Glutamatergic neuron (in vitro differentiated cells): ENCODE measurements at regions not wholly inside any gene's neighbourhood (a gene's known extent, or its start where the extent isn't known, plus 50 kb on each side); places are given as distances from the start of the nearest gene placed in this dataset.

Experiments used
- DNase-seq: peaks from one replicate; pipeline ENCODE4 v3.0.0; 2022
- H3K27ac Mint-ChIP-seq: one replicate; pipeline ENCODE4 v1.8.0; 2020; ENCODE audit warnings: mild to moderate bottlenecking, mixed read lengths, inconsistent platforms; ENCODE audit not compliant: unreplicated experiment
- H3K27me3 Mint-ChIP-seq: one replicate; pipeline ENCODE4 v1.8.0; 2020; ENCODE audit warnings: mild to moderate bottlenecking, moderate library complexity, mixed read lengths, inconsistent platforms; ENCODE audit not compliant: unreplicated experiment
- H3K36me3 Mint-ChIP-seq: one replicate; pipeline ENCODE4 v1.8.0; 2020; ENCODE audit warnings: mild to moderate bottlenecking, mixed read lengths, inconsistent platforms; ENCODE audit not compliant: unreplicated experiment
- H3K4me1 Mint-ChIP-seq: one replicate; pipeline ENCODE4 v1.8.0; 2020; ENCODE audit warnings: mild to moderate bottlenecking, low read depth, mixed read lengths, inconsistent platforms; ENCODE audit not compliant: unreplicated experiment
- H3K4me3 Mint-ChIP-seq: one replicate; pipeline ENCODE4 v1.8.0; 2020; ENCODE audit warnings: mild to moderate bottlenecking, mixed read lengths, inconsistent platforms; ENCODE audit not compliant: unreplicated experiment
- H3K9me3 Mint-ChIP-seq: one replicate; pipeline ENCODE4 v1.8.0; 2020; ENCODE audit warnings: mild to moderate bottlenecking, moderate library complexity, mixed read lengths, inconsistent platforms; ENCODE audit not compliant: unreplicated experiment
- TF ChIP-seq, protein P1 (sequence below): fragments of 200-600 bp; sonication (generic); IDR thresholded peaks from one replicate; pipeline ENCODE4 v1.5.0; 2021; ENCODE audit not compliant: partially characterized antibody, unreplicated experiment

DNA sequence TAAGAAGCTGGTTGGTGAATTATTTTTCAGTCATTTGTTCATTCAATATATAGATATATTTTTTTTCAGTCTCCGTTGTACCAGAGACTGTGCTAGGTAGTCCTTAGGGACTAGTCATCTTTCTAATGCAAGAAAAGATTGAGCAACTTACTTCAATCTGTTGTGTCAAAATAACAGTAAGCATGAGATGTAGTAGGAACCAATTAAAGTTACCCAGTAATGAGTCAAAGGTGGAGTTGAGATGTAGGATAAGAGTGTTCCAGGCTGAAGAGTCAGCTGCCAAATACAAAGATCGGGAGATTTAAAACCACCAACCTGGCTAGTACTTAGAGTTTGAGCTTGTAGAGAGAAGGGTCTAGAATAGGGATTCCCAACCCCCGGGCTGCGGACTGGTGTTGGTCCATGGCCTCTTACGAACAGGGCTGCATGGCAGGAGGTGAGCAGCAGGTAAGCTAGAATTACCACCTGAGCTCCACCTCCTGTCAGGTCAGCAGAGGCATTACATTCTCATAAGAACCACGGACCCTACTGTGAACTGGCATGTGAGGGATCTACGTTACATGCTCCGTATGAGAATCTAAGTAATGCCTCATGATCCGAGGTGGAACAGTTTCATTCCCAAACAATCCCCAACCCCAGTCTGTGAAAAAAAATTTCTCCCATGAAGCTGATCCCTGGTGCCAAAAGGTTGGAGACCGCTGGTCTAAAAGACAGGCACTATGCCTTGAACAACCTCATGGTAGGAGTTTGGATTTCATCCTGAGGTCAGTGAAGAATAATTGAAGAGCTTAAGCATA, 1241.5 kb upstream of the WWC1 start:
- Mint-ChIP-seq H3K4me3 (no peak overlapping the region), H3K27ac (no peak overlapping the region), H3K27me3 (peaks cover 3% of the 10 kb centered on the region), H3K4me1 (peaks cover 5% of the 10 kb centered on the region), H3K36me3 (no peaks in the 10 kb centered on the region), H3K9me3 (peaks cover 7% of the 10 kb centered on the region)
- TF ChIP-seq, protein P1, sequence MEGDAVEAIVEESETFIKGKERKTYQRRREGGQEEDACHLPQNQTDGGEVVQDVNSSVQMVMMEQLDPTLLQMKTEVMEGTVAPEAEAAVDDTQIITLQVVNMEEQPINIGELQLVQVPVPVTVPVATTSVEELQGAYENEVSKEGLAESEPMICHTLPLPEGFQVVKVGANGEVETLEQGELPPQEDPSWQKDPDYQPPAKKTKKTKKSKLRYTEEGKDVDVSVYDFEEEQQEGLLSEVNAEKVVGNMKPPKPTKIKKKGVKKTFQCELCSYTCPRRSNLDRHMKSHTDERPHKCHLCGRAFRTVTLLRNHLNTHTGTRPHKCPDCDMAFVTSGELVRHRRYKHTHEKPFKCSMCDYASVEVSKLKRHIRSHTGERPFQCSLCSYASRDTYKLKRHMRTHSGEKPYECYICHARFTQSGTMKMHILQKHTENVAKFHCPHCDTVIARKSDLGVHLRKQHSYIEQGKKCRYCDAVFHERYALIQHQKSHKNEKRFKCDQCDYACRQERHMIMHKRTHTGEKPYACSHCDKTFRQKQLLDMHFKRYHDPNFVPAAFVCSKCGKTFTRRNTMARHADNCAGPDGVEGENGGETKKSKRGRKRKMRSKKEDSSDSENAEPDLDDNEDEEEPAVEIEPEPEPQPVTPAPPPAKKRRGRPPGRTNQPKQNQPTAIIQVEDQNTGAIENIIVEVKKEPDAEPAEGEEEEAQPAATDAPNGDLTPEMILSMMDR: no peak
- DNase-seq: no peak

DNA sequence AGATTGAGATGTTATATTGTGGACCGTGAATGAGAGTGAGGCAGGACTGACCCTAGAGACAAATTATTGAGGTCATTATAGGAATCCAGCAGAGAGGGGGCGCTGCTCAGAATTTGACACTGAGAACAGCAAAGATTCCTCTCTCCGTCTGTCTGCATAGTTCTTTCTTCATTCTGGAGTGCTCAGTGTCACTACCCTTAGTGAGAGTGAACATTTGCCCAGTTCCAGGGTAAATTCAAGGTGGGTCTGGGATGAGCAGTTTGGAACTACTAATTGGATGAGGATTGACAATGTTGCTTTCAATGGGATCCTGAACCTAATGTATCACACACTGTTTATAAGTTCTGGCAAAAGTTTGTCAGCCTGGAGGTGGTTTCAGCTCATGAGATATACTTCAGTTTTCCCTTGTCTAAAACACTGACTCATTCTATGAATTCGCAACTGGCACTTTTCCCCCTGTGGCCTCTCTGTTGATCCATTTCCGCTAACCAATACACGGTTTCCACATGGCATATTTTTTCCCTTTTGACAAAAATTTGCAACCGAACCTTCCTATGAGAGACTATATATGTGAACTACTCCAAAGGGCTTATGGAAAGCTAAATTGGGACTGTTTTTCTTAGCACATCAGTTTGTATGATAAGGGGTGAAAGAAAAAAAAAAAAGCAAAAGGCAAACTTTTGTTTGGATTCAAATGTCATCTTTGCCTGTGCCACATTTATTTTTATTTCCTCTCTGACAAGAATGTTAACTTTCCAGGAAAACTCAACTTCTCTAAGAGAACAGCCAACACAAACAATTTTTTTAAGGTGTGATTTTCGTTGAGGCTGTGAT, 1240.7 kb upstream of the WWC1 start:
- TF ChIP-seq, protein P1: no peak
- Mint-ChIP-seq H3K36me3 (no peaks in the 10 kb centered on the region), H3K4me3 (no peak overlapping the region), H3K27ac (no peak overlapping the region), H3K27me3 (peaks cover 3% of the 10 kb centered on the region), H3K4me1 (peaks cover 5% of the 10 kb centered on the region), H3K9me3 (peaks cover 7% of the 10 kb centered on the region)
- DNase-seq: no peak

GRCh38 chr5:167051402-167051768, 1240.1 kb upstream of the WWC1 start:
- TF ChIP-seq, protein P1: no peak
- H3K36me3 Mint-ChIP-seq: no peaks in the 10 kb centered on the region
- no peak overlapping the region for H3K27ac Mint-ChIP-seq
- H3K4me3 Mint-ChIP-seq: no peak overlapping the region
- no peak for DNase-seq
- peaks cover 7% of the 10 kb centered on the region for H3K9me3 Mint-ChIP-seq
- H3K27me3 Mint-ChIP-seq: peaks cover 3% of the 10 kb centered on the region
- H3K4me1 Mint-ChIP-seq: peaks cover 5% of the 10 kb centered on the region

DNA sequence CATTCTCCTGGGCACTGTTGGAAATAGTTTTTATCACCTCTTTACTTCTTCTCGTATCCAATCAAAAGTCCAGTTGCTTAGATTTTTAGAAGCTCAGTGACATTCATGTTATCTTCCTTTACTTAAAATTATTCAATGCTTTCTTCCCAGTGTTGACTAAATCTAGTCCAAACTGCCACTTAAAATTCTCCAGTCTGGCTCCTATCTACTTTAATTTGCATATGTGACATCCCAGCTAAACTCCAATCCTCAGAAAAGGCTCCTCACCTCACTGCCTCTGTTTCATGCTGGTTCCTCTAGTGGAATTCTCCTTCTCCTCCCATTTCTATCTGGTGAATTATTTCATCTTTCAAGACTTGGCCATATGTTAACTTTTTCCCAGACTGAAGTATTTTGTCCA, 1238.7 kb upstream of the WWC1 start:
- peaks cover 7% of the 10 kb centered on the region for H3K9me3 Mint-ChIP-seq
- H3K27me3 Mint-ChIP-seq: peaks cover 3% of the 10 kb centered on the region
- TF ChIP-seq, protein P1: no peak
- no peak for DNase-seq
- no peak overlapping the region for H3K27ac Mint-ChIP-seq
- H3K36me3 Mint-ChIP-seq: no peaks in the 10 kb centered on the region
- peaks cover 5% of the 10 kb centered on the region for H3K4me1 Mint-ChIP-seq
- H3K4me3 Mint-ChIP-seq: no peak overlapping the region

- no peak overlapping the region for H3K27ac Mint-ChIP-seq
- H3K27me3 Mint-ChIP-seq: peaks cover 3% of the 10 kb centered on the region
- H3K4me3 Mint-ChIP-seq: no peak overlapping the region
- H3K9me3 Mint-ChIP-seq: peaks cover 7% of the 10 kb centered on the region
- TF ChIP-seq, protein P1: no peak
- no peak for DNase-seq
- H3K4me1 Mint-ChIP-seq: peaks cover 2% of the 10 kb centered on the region
- H3K36me3 Mint-ChIP-seq: no peaks in the 10 kb centered on the region
Measured at GRCh38 chr5:167057665-167058064, 1233.8 kb upstream of the WWC1 start.
